ENCODE measurements at regions not wholly inside any gene's neighbourhood (a gene's known extent, or its start where the extent isn't known, plus 50 kb on each side); places are given as distances from the start of the nearest gene placed in this dataset.

GRCh38 chr1:185406691-185407009, 89.6 kb upstream of the IVNS1ABP start:
- Histone ChIP-seq H3K4me1 (peaks cover 0 to 27% (median 0%) of the 10 kb centered on the region in 12 donors), H3K27ac (no peak overlapping the region), H3K27me3 (no peaks in the 10 kb centered on the region), H3K9me3 (no peaks in the 10 kb centered on the region), H3K36me3 (no peaks in the 10 kb centered on the region), H3K4me3 (no peak overlapping the region)
- no peak for TF ChIP-seq POLR2A (IDR thresholded peaks at IDR 0.05)
- TF ChIP-seq, protein P1, sequence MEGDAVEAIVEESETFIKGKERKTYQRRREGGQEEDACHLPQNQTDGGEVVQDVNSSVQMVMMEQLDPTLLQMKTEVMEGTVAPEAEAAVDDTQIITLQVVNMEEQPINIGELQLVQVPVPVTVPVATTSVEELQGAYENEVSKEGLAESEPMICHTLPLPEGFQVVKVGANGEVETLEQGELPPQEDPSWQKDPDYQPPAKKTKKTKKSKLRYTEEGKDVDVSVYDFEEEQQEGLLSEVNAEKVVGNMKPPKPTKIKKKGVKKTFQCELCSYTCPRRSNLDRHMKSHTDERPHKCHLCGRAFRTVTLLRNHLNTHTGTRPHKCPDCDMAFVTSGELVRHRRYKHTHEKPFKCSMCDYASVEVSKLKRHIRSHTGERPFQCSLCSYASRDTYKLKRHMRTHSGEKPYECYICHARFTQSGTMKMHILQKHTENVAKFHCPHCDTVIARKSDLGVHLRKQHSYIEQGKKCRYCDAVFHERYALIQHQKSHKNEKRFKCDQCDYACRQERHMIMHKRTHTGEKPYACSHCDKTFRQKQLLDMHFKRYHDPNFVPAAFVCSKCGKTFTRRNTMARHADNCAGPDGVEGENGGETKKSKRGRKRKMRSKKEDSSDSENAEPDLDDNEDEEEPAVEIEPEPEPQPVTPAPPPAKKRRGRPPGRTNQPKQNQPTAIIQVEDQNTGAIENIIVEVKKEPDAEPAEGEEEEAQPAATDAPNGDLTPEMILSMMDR (IDR thresholded peaks at IDR 0.05), result no peak
- ATAC-seq (no peak), DNase-seq (no peak)
- WGBS, 4 donors, result 91 to 100% (median 100%) methylated on average over 1 of the region's 1 CpG
- intact Hi-C loops (cut with DNase I), result no loop called here

DNA sequence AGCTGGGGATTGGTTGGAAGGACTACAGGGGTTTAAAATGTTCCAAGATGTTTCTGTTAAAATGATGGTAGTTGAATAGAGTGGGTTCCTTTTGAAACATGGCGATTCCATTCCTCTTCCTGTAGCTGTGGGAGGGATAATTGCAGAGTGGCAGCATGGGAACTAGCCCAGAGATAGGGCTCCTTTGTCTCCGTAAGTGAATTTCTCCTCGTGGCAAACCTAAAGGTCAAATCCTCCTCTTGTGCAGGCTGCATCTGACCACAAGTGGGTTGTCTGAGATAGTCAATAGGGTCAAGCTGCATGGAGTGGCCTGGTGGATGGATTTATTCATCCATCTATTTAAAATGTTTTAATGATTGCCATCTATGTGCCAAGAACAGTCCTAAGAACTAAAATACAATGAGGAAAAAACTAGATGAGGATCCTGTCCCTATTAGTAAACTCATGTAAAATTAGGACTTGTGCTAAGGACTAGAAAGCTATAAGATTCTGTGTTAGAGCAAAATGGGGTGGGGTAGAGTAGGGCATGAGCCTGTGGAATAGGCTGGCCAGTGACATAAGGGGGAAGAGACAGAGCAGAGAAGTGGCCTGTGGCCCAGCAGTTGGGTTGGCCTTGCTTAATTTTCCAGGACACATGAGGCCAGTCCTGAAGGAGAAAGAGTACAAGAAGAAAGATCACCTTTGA, 89.1 kb upstream of the IVNS1ABP start:
- intact Hi-C loops (cut with DNase I), result no loop called here
- H3K9me3 ChIP-seq, result no peaks in the 10 kb centered on the region
- peaks cover 0 to 26% (median 0%) of the 10 kb centered on the region in 12 donors for H3K4me1 ChIP-seq
- no peak overlapping the region for H3K27ac ChIP-seq
- TF ChIP-seq POLR2A (IDR thresholded peaks at IDR 0.05), result no peak
- TF ChIP-seq, protein P1 (IDR thresholded peaks at IDR 0.05), result no peak
- no peaks in the 10 kb centered on the region for H3K36me3 ChIP-seq
- H3K27me3 ChIP-seq, result no peaks in the 10 kb centered on the region
- WGBS, 4 donors, result 76 to 86% (median 79%) methylated on average over 3 of the region's 3 CpGs
- no peak for ATAC-seq
- H3K4me3 ChIP-seq, result no peak overlapping the region
- no peak for DNase-seq

DNA sequence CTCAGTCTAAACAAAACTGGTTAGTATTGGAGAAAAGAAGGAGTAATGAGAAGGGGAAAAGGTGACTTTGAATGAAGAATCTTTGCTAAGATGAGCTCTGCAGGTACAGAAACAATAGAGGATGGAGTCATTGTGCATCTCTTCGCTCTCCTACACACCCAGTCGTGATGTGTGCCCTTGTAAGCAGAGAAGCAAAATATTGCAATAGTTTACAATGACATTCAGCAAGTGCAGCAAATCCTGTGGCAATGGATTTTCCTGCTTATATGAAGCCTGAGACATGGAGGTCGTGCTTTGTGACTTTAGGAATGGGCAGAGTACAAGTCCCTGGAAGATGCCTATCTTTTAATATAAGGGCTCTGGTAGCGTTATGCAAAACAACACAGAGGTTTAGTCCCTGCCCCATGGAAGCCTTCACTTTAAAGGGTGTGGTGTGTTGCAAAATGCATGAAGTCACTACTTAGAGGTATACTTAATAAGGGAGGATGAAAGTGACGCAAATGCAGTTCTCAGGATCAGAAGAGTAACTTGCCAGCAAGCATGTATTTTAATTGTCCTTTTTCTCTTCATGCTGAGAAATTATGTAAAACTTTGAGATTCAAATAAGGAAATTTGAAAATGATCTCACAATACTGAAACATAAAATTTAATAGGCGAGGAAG, 88.0 kb upstream of the IVNS1ABP start:
- Histone ChIP-seq H3K27ac (peak overlapping the region in 1 of 12 donors; percentile 12), H3K27me3 (no peaks in the 10 kb centered on the region), H3K4me3 (peak overlapping the region in 1 of 12 donors; percentile 24), H3K9me3 (no peaks in the 10 kb centered on the region), H3K36me3 (no peaks in the 10 kb centered on the region), H3K4me1 (peaks cover 0 to 15% (median 0%) of the 10 kb centered on the region in 12 donors)
- intact Hi-C loops (cut with DNase I), result no loop called here
- TF ChIP-seq POLR2A (IDR thresholded peaks at IDR 0.05), result no peak
- TF ChIP-seq, protein P1 (IDR thresholded peaks at IDR 0.05), result no peak
- DNase-seq (no peak), ATAC-seq (peak in 1 of 4 donors; percentile 29)
- 88 to 91% (median 89%) methylated on average over 6 of the region's 6 CpGs for WGBS, 4 donors

DNA sequence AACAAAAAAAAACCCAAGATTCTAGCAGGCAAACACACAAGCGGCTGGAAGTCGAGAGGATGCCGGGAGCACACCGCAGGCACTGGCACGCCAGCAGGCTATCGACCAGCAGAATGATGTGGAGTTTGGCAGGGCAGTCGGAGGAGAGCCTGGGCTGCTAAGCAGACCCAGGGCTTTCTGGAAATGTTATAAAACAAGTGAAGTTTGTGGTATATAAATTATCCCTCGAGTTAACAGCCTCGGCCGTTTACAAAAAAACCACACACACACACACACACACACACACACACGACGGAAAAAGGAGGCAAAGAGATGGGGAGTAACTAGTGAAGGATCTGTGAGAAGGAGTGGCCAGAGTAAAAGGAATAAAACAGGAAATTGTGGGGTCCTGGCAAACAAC, 87.2 kb upstream of the IVNS1ABP start:
- Histone ChIP-seq H3K4me3 (peak overlapping the region in 5 of 12 donors; percentile 2 to 31 (median 24)), H3K4me1 (peaks cover 0 to 7% (median 0%) of the 10 kb centered on the region in 12 donors), H3K9me3 (no peaks in the 10 kb centered on the region), H3K36me3 (no peaks in the 10 kb centered on the region), H3K27me3 (no peaks in the 10 kb centered on the region), H3K27ac (peak overlapping the region in 1 of 12 donors; percentile 12)
- peak in 4 of 5 donors; percentile 25 to 68 (median 36) for DNase-seq
- intact Hi-C loops (cut with DNase I), result no loop called here
- WGBS, 4 donors, result 16 to 74% (median 40%) methylated on average over 11 to 12 of the region's 12 CpGs
- TF ChIP-seq POLR2A (IDR thresholded peaks at IDR 0.05), result no peak
- TF ChIP-seq, protein P1 (IDR thresholded peaks at IDR 0.05), result no peak
- peak in 3 of 4 donors; percentile 54 to 81 (median 71) for ATAC-seq
